ENCODE measurements at regions not wholly inside any gene's neighbourhood (a gene's known extent, or its start where the extent isn't known, plus 50 kb on each side); places are given as distances from the start of the nearest gene placed in this dataset.
"Not testable (repeated sequence)": the region's sequence is repeated elsewhere in the genome, so short reads cannot be mapped to it uniquely, and the experiment has no call there.

GRCh38 chr2:237232166-237232565, 146.5 kb downstream of the COPS8 start:
- DNase-seq (ENCODE audit: low spot score in 2 of 2): no peak
- Histone ChIP-seq H3K27me3 (no peaks in the 10 kb centered on the region), H3K4me3 (no peak overlapping the region), H3K36me3 (no peaks in the 10 kb centered on the region), H3K4me1 (peaks cover 11% of the 10 kb centered on the region), H3K9me3 (no peaks in the 10 kb centered on the region), H3K27ac (peak overlapping the region; percentile 72)
- TF ChIP-seq POLR2AphosphoS5 (IDR thresholded peaks at IDR 0.05) (no peak), CTCF (IDR thresholded peaks at IDR 0.05) (no peak), EP300 (IDR thresholded peaks at IDR 0.05) (no peak), POLR2A (IDR thresholded peaks at IDR 0.05) (no peak)

DNA sequence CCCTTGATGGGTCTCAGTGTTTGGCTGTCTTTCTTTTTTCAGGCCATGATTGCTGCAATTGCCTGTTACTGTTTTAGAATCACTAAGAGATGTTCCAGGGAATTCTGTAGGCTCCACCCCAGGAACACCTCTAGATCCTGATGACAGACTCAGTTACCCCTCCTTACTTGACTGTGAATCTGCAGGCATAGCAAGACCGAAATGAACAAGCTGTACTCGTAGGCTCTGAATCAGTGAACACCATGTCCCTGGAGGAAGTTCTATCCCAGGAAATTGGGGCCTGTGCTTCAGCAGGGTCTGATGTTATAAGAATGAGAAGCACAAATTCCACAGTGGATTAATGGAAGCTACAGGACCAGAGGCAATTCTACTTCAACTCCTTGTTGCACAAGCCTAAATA, 148.6 kb downstream of the COPS8 start:
- no peak for TF ChIP-seq POLR2A (IDR thresholded peaks at IDR 0.05)
- peak in 1 of 3 donors; percentile 90 for TF ChIP-seq POLR2AphosphoS5 (IDR thresholded peaks at IDR 0.05)
- DNase-seq (ENCODE audit: low spot score in 2 of 2): no peak
- no peaks in the 10 kb centered on the region for H3K27me3 ChIP-seq
- H3K27ac ChIP-seq: peak overlapping the region; percentile 82
- peaks cover 8% of the 10 kb centered on the region for H3K4me1 ChIP-seq
- H3K36me3 ChIP-seq: no peaks in the 10 kb centered on the region
- WGBS: 78% methylated on average over 2 of the region's 2 CpGs
- no peak overlapping the region for H3K4me3 ChIP-seq
- no peaks in the 10 kb centered on the region for H3K9me3 ChIP-seq

DNA sequence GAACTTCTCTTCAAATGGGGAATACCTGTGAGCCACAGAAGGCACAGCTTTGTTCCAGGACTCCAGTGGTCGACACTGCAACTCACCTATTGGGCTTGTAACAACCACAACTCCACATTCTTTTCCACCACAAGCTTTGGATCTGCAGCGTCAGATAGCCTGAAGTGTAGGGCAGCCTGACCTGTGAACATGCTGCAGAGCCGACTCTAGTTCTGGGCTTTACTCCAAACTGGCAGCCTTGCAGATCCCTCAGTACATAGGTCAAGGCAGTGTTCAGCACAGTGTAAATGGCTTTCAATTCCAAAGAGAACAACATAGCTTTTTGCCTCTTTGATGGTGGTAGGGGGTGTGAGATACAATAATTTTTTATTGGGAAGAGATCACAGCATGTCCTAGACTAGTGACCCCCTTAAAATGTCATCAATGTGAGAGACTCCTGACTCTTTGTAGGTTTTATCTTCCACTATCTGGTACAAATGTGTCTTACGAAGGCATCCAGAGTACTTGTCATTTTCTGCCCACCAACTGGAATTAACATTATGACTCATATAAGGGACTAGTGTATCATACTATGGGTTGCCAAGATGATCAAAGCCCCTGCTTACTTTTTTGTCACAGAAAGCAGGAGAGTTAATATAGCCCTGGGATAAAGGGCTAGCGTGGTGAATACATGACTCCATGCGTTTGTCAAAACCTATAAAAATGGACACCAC, 149.8 kb downstream of the COPS8 start:
- DNase-seq (ENCODE audit: low spot score in 2 of 2): no peak
- Histone ChIP-seq H3K36me3 (no peaks in the 10 kb centered on the region), H3K9me3 (peaks cover 3% of the 10 kb centered on the region), H3K27ac (peak overlapping the region; percentile 82), H3K4me1 (peaks cover 8% of the 10 kb centered on the region), H3K27me3 (no peaks in the 10 kb centered on the region), H3K4me3 (no peak overlapping the region)
- 55% methylated on average over 5 of the region's 6 CpGs for WGBS
- TF ChIP-seq EP300 (IDR thresholded peaks at IDR 0.05) (no peak), POLR2AphosphoS5 (IDR thresholded peaks at IDR 0.05) (no peak), POLR2A (IDR thresholded peaks at IDR 0.05) (no peak), CTCF (IDR thresholded peaks at IDR 0.05) (no peak)

GRCh38 chr2:237236188-237236587, 150.5 kb downstream of the COPS8 start:
- peaks cover 8% of the 10 kb centered on the region for H3K4me1 ChIP-seq
- WGBS: 94% methylated on average over 2 of the region's 2 CpGs
- TF ChIP-seq POLR2A (IDR thresholded peaks at IDR 0.05) (no peak), CTCF (IDR thresholded peaks at IDR 0.05) (no peak)
- no peaks in the 10 kb centered on the region for H3K36me3 ChIP-seq
- H3K27me3 ChIP-seq: no peaks in the 10 kb centered on the region
- no peak overlapping the region for H3K4me3 ChIP-seq
- DNase-seq (ENCODE audit: low spot score in 2 of 2): no peak
- no peak overlapping the region for H3K27ac ChIP-seq
- H3K9me3 ChIP-seq: peaks cover 3% of the 10 kb centered on the region

DNA sequence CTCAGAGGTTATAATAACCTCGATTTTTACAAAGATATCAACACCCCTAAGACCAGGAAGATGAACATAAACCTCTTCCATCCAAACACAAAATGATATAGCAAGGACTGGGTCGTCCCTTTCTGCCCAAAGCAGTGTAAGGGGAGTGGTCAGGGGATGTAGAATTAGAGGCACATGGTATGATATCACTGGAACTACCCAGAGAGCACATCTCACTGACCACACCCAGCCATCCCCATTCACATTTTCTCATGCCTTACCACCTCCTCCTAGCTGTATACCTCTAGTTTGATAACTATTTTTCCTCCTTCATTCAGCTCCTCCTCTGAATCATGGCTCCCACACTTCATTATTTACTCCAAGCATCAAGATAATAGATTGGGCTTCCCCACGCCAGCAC, 152.6 kb downstream of the COPS8 start:
- Histone ChIP-seq H3K9me3 (peaks cover 3% of the 10 kb centered on the region), H3K4me1 (peaks cover 14% of the 10 kb centered on the region), H3K27ac (no peak overlapping the region), H3K27me3 (no peaks in the 10 kb centered on the region), H3K4me3 (no peak overlapping the region), H3K36me3 (no peaks in the 10 kb centered on the region)
- TF ChIP-seq POLR2A (IDR thresholded peaks at IDR 0.05): no peak
- no peak for TF ChIP-seq CTCF (IDR thresholded peaks at IDR 0.05)
- TF ChIP-seq EP300 (IDR thresholded peaks at IDR 0.05): no peak
- TF ChIP-seq POLR2AphosphoS5 (IDR thresholded peaks at IDR 0.05): no peak
- DNase-seq (ENCODE audit: low spot score in 2 of 2): no peak
- 60% methylated on average over 3 of the region's 3 CpGs for WGBS

- WGBS: 93% methylated on average over 5 of the region's 5 CpGs
- no peak for TF ChIP-seq POLR2A (IDR thresholded peaks at IDR 0.05)
- TF ChIP-seq CTCF (IDR thresholded peaks at IDR 0.05): no peak
- no peak for TF ChIP-seq EP300 (IDR thresholded peaks at IDR 0.05)
- TF ChIP-seq POLR2AphosphoS5 (IDR thresholded peaks at IDR 0.05): no peak
- H3K4me1 ChIP-seq: peaks cover 16% of the 10 kb centered on the region
- peaks cover 3% of the 10 kb centered on the region for H3K9me3 ChIP-seq
- no peak for DNase-seq (ENCODE audit: low spot score in 2 of 2)
- no peaks in the 10 kb centered on the region for H3K27me3 ChIP-seq
- no peaks in the 10 kb centered on the region for H3K36me3 ChIP-seq
- H3K4me3 ChIP-seq: no peak overlapping the region
- H3K27ac ChIP-seq: no peak overlapping the region
These were observed 154.6 kb downstream of the COPS8 start for GRCh38 chr2:237240252-237240651.

GRCh38 chr2:237240868-237241267, 155.2 kb downstream of the COPS8 start:
- H3K36me3 ChIP-seq; H3K9me3 ChIP-seq; H3K27ac ChIP-seq; H3K27me3 ChIP-seq; H3K4me3 ChIP-seq; DNase-seq (ENCODE audit: low spot score in 2 of 2): not testable (repeated sequence)
- WGBS: 60% methylated on average over 3 of the region's 3 CpGs
- H3K4me1 ChIP-seq: peaks cover 16% of the 10 kb centered on the region

Measured in suprapubic skin (tissue), 4 donors.